Glomerular endothelial cell (primary cell): ENCODE measurements at regions not wholly inside any gene's neighbourhood (a gene's known extent, or its start where the extent isn't known, plus 50 kb on each side); places are given as distances from the start of the nearest gene placed in this dataset.
"Not testable (repeated sequence)": the region's sequence is repeated elsewhere in the genome, so short reads cannot be mapped to it uniquely, and the experiment has no call there.

Source experiments
- DNase-seq: peaks from one replicate; pipeline ENCODE4 v3.0.0-alpha.2; 2011; ENCODE audit warnings: low read depth, low spot score; ENCODE audit errors: extremely low read depth

GRCh38 chr15:96200357-96200967 is 130.0 kb upstream of the NR2F2 start:
- DNase-seq, result no peak

GRCh38 chr15:96201696-96202095 is 128.8 kb upstream of the NR2F2 start:
- no peak for DNase-seq

- DNase-seq, result not testable (repeated sequence)
These were observed 124.9 kb upstream of the NR2F2 start for GRCh38 chr15:96205588-96205987.

GRCh38 chr15:96207377-96208006 is 123.0 kb upstream of the NR2F2 start:
- DNase-seq, result no peak

GRCh38 chr15:96209285-96209735 is 121.2 kb upstream of the NR2F2 start:
- DNase-seq, result no peak

GRCh38 chr15:96213045-96213444 is 117.5 kb upstream of the NR2F2 start:
- no peak for DNase-seq

- DNase-seq, result no peak
These were observed 116.6 kb upstream of the NR2F2 start for GRCh38 chr15:96213896-96214295.

- DNase-seq, result not testable (repeated sequence)
These were observed 114.0 kb upstream of the NR2F2 start for GRCh38 chr15:96216481-96216880.

GRCh38 chr15:96217983-96218382 is 112.5 kb upstream of the NR2F2 start:
- DNase-seq, result no peak

- no peak for DNase-seq
These were observed 111.7 kb upstream of the NR2F2 start for GRCh38 chr15:96218623-96219455.

- no peak for DNase-seq
These were observed 110.8 kb upstream of the NR2F2 start for GRCh38 chr15:96219681-96220080.

- DNase-seq, result no peak
These were observed 109.8 kb upstream of the NR2F2 start for GRCh38 chr15:96220657-96221056.

GRCh38 chr15:96222981-96223380 is 107.5 kb upstream of the NR2F2 start:
- no peak for DNase-seq

- no peak for DNase-seq
These were observed 106.6 kb upstream of the NR2F2 start for GRCh38 chr15:96223939-96224338.

- no peak for DNase-seq
These were observed 104.7 kb upstream of the NR2F2 start for GRCh38 chr15:96225642-96226259.

GRCh38 chr15:96230526-96231181 is 99.8 kb upstream of the NR2F2 start:
- peak; percentile 18 for DNase-seq

GRCh38 chr15:96232335-96232734 is 98.2 kb upstream of the NR2F2 start:
- DNase-seq, result no peak

GRCh38 chr15:96234109-96234892 is 96.2 kb upstream of the NR2F2 start:
- DNase-seq, result no peak

GRCh38 chr15:96237002-96237401 is 93.5 kb upstream of the NR2F2 start:
- no peak for DNase-seq

GRCh38 chr15:96242761-96243160 is 87.7 kb upstream of the NR2F2 start:
- no peak for DNase-seq
